Endodermal cell (in vitro differentiated cells): ENCODE measurements at regions not wholly inside any gene's neighbourhood (a gene's known extent, or its start where the extent isn't known, plus 50 kb on each side); places are given as distances from the start of the nearest gene placed in this dataset.

Experiments
- DNase-seq: peaks from one replicate; pipeline ENCODE4 v3.0.0-alpha.2; 2017
- H3K27ac ChIP-seq: 2 replicates; pipeline ENCODE4 v1.5.1; 2013; ENCODE audit warnings: mild to moderate bottlenecking, low read depth, low read length, moderate library complexity
- H3K27me3 ChIP-seq: 2 replicates; pipeline ENCODE4 v1.6.1; 2013; ENCODE audit warnings: mild to moderate bottlenecking, low read length, moderate library complexity; ENCODE audit not compliant: insufficient read depth, control insufficient read depth, poor library complexity, severe bottlenecking
- H3K36me3 ChIP-seq: 2 replicates; pipeline ENCODE4 v1.7.0; 2013; ENCODE audit warnings: mild to moderate bottlenecking, low read length, moderate library complexity; ENCODE audit not compliant: control insufficient read depth, insufficient read depth
- H3K4me1 ChIP-seq: one replicate; pipeline ENCODE4 v1.7.0; 2013; ENCODE audit warnings: low read length; ENCODE audit not compliant: control insufficient read depth, insufficient read depth
- H3K4me3 ChIP-seq: 2 replicates; pipeline ENCODE4 v1.5.1; 2013; ENCODE audit warnings: mild to moderate bottlenecking, low read length, moderate library complexity
- H3K9ac ChIP-seq: 2 replicates; pipeline ENCODE4 v1.6.1; 2013; ENCODE audit warnings: mild to moderate bottlenecking, low read length, moderate library complexity; ENCODE audit not compliant: poor library complexity, severe bottlenecking; ENCODE audit errors: extremely low read depth
- H3K9me3 ChIP-seq: 2 replicates; pipeline ENCODE4 v1.6.1; 2013; ENCODE audit warnings: mild to moderate bottlenecking, low read length, moderate library complexity; ENCODE audit not compliant: control insufficient read depth
- H3K27ac Mint-ChIP-seq: 2 replicates; pipeline ENCODE4 v1.8.0; 2020; ENCODE audit warnings: mixed read lengths
- H3K27me3 Mint-ChIP-seq: 2 replicates; pipeline ENCODE4 v1.8.0; 2021; ENCODE audit warnings: mild to moderate bottlenecking, mixed read lengths; ENCODE audit not compliant: insufficient read depth
- H3K36me3 Mint-ChIP-seq: 2 replicates; pipeline ENCODE4 v1.8.0; 2020; ENCODE audit warnings: low read depth, mixed read lengths
- H3K4me1 Mint-ChIP-seq: 2 replicates; pipeline ENCODE4 v1.8.0; 2020; ENCODE audit warnings: mixed read lengths
- H3K4me3 Mint-ChIP-seq: 2 replicates; pipeline ENCODE4 v1.8.0; 2020; ENCODE audit warnings: mild to moderate bottlenecking, moderate library complexity, mixed read lengths
- H3K9me3 Mint-ChIP-seq: 2 replicates; pipeline ENCODE4 v1.8.0; 2020; ENCODE audit warnings: mild to moderate bottlenecking, mixed read lengths
- CTCF ChIP-seq: fragments of 200-600 bp; sonication (generic); conservative IDR thresholded peaks from 2 replicates; pipeline ENCODE4 v1.5.0; 2021; ENCODE audit warnings: antibody characterized with exemption, mild to moderate bottlenecking
- WGBS, 2 experiments: methylation state at CpG; one replicate each; pipeline versions ENCODE4 v1.1.5 to v1.1.7; 2013; ENCODE audit warnings: missing lambda C conversion rate in 2 of 2, mixed read lengths in 1 of 2; ENCODE audit not compliant: insufficient coverage in 1 of 2, insufficient read length in 1 of 2; 5-methylcytosine and 5-hydroxymethylcytosine counted together

- Mint-ChIP-seq H3K36me3 (no peaks in the 10 kb centered on the region), H3K9me3 (no peaks in the 10 kb centered on the region), H3K27me3 (peaks cover 55% of the 10 kb centered on the region), H3K27ac (no peak overlapping the region), H3K4me3 (no peak overlapping the region), H3K4me1 (peaks cover 13% of the 10 kb centered on the region)
- Histone ChIP-seq H3K9me3 (no peaks in the 10 kb centered on the region), H3K4me1 (peaks cover 7% of the 10 kb centered on the region), H3K27me3 (no peaks in the 10 kb centered on the region), H3K27ac (no peak overlapping the region), H3K9ac (no peak overlapping the region), H3K36me3 (no peaks in the 10 kb centered on the region), H3K4me3 (no peak overlapping the region)
- no peak for DNase-seq
- WGBS, 2 experiments = 95 to 98% methylated on average over 9 to 16 of the region's 17 CpGs
- no peak for TF ChIP-seq CTCF
These were observed 297.7 kb upstream of the IRX4 start for GRCh38 chr5:2180456-2180855.

GRCh38 chr5:2179861-2180260 is 297.1 kb upstream of the IRX4 start:
- no peaks in the 10 kb centered on the region for H3K36me3 ChIP-seq
- DNase-seq = no peak
- H3K4me3 Mint-ChIP-seq = no peak overlapping the region
- peaks cover 50% of the 10 kb centered on the region for H3K27me3 Mint-ChIP-seq
- TF ChIP-seq CTCF = no peak
- H3K27ac Mint-ChIP-seq = no peak overlapping the region
- H3K9me3 ChIP-seq = no peaks in the 10 kb centered on the region
- no peaks in the 10 kb centered on the region for H3K9me3 Mint-ChIP-seq
- H3K4me1 Mint-ChIP-seq = peaks cover 13% of the 10 kb centered on the region
- H3K27ac ChIP-seq = no peak overlapping the region
- no peak overlapping the region for H3K4me3 ChIP-seq
- peaks cover 7% of the 10 kb centered on the region for H3K4me1 ChIP-seq
- no peaks in the 10 kb centered on the region for H3K36me3 Mint-ChIP-seq
- no peak overlapping the region for H3K9ac ChIP-seq
- 96 to 98% methylated on average over 15 to 23 of the region's 23 CpGs for WGBS, 2 experiments
- H3K27me3 ChIP-seq = no peaks in the 10 kb centered on the region

GRCh38 chr5:2178528-2178927 is 295.8 kb upstream of the IRX4 start:
- H3K27ac ChIP-seq = no peak overlapping the region
- TF ChIP-seq CTCF = no peak
- Mint-ChIP-seq H3K27me3 (peaks cover 39% of the 10 kb centered on the region), H3K27ac (no peak overlapping the region), H3K36me3 (no peaks in the 10 kb centered on the region), H3K9me3 (no peaks in the 10 kb centered on the region), H3K4me1 (peaks cover 6% of the 10 kb centered on the region), H3K4me3 (no peak overlapping the region)
- H3K27me3 ChIP-seq = no peaks in the 10 kb centered on the region
- H3K9ac ChIP-seq = no peak overlapping the region
- H3K4me3 ChIP-seq = no peak overlapping the region
- no peaks in the 10 kb centered on the region for H3K9me3 ChIP-seq
- no peaks in the 10 kb centered on the region for H3K36me3 ChIP-seq
- no peak for DNase-seq
- no peaks in the 10 kb centered on the region for H3K4me1 ChIP-seq
- WGBS, 2 experiments = 94 to 98% methylated on average over 6 to 12 of the region's 12 CpGs
